ENCODE measurements at regions not wholly inside any gene's neighbourhood (a gene's known extent, or its start where the extent isn't known, plus 50 kb on each side); places are given as distances from the start of the nearest gene placed in this dataset.

- no peak overlapping the region for H3K4me3 ChIP-seq (ENCODE audit: low read depth in 1 of 3, low read length in 3 of 3)
- no peaks in the 10 kb centered on the region for H3K9me3 ChIP-seq (ENCODE audit: control insufficient read depth in 4 of 4, low read length in 3 of 4)
- TF ChIP-seq CTCF (IDR thresholded peaks at IDR 0.05; ENCODE audit: low read depth, low read length, missing input control) (no peak), SP1 (IDR thresholded peaks at IDR 0.05) (no peak), REST (IDR thresholded peaks at IDR 0.05) (no peak), MAX (IDR thresholded peaks at IDR 0.05) (no peak), FOXA1 (IDR thresholded peaks at IDR 0.05) (no peak), FOXA2 (IDR thresholded peaks at IDR 0.05) (no peak), YY1 (IDR thresholded peaks at IDR 0.05) (no peak), RXRA (IDR thresholded peaks at IDR 0.05) (no peak), NR2F2 (IDR thresholded peaks at IDR 0.05) (no peak)
- TF ChIP-seq, protein P1, sequence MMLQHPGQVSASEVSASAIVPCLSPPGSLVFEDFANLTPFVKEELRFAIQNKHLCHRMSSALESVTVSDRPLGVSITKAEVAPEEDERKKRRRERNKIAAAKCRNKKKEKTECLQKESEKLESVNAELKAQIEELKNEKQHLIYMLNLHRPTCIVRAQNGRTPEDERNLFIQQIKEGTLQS (IDR thresholded peaks at IDR 0.05): no peak
- TF ChIP-seq, protein P2, sequence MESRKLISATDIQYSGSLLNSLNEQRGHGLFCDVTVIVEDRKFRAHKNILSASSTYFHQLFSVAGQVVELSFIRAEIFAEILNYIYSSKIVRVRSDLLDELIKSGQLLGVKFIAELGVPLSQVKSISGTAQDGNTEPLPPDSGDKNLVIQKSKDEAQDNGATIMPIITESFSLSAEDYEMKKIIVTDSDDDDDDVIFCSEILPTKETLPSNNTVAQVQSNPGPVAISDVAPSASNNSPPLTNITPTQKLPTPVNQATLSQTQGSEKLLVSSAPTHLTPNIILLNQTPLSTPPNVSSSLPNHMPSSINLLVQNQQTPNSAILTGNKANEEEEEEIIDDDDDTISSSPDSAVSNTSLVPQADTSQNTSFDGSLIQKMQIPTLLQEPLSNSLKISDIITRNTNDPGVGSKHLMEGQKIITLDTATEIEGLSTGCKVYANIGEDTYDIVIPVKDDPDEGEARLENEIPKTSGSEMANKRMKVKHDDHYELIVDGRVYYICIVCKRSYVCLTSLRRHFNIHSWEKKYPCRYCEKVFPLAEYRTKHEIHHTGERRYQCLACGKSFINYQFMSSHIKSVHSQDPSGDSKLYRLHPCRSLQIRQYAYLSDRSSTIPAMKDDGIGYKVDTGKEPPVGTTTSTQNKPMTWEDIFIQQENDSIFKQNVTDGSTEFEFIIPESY (IDR thresholded peaks at IDR 0.05): no peak
- no peak overlapping the region for H3K27ac ChIP-seq (ENCODE audit: low read depth in 1 of 2, low read length in 2 of 2)
- WGBS: 53% methylated on average over 5 of the region's 5 CpGs
- no peak for DNase-seq (ENCODE audit: low spot score)
- H3K4me1 ChIP-seq (ENCODE audit: control insufficient read depth in 4 of 4, insufficient read depth in 4 of 4, low read length in 3 of 4): peaks cover 0 to 16% (median 9%) of the 10 kb centered on the region in 4 donors
- no peaks in the 10 kb centered on the region for H3K36me3 ChIP-seq (ENCODE audit: control insufficient read depth in 4 of 4, insufficient read depth in 3 of 4, low read depth in 1 of 4, low read length in 3 of 4)
- no peak overlapping the region for H3K9ac ChIP-seq (ENCODE audit: low read depth in 1 of 2, low read length in 2 of 2)
- H3K27me3 ChIP-seq (ENCODE audit: control insufficient read depth in 4 of 4, insufficient read depth in 4 of 4, low read length in 3 of 4): no peaks in the 10 kb centered on the region
Measured at GRCh38 chr13:95381212-95381527, 79.9 kb upstream of the ABCC4 start.

- Histone ChIP-seq H3K4me3 (ENCODE audit: low read depth in 1 of 3, low read length in 3 of 3) (no peak overlapping the region), H3K36me3 (ENCODE audit: control insufficient read depth in 4 of 4, insufficient read depth in 3 of 4, low read depth in 1 of 4, low read length in 3 of 4) (no peaks in the 10 kb centered on the region), H3K9me3 (ENCODE audit: control insufficient read depth in 4 of 4, low read length in 3 of 4) (no peaks in the 10 kb centered on the region), H3K27ac (ENCODE audit: low read depth in 1 of 2, low read length in 2 of 2) (no peak overlapping the region), H3K9ac (ENCODE audit: low read depth in 1 of 2, low read length in 2 of 2) (no peak overlapping the region), H3K27me3 (ENCODE audit: control insufficient read depth in 4 of 4, insufficient read depth in 4 of 4, low read length in 3 of 4) (no peaks in the 10 kb centered on the region), H3K4me1 (ENCODE audit: control insufficient read depth in 4 of 4, insufficient read depth in 4 of 4, low read length in 3 of 4) (peaks cover 0 to 16% (median 9%) of the 10 kb centered on the region in 4 donors)
- WGBS: 89% methylated on average over 2 of the region's 2 CpGs
- no peak for DNase-seq (ENCODE audit: low spot score)
- TF ChIP-seq CTCF (IDR thresholded peaks at IDR 0.05; ENCODE audit: low read depth, low read length, missing input control) (no peak), YY1 (IDR thresholded peaks at IDR 0.05) (no peak), MAX (IDR thresholded peaks at IDR 0.05) (no peak), GABPA (IDR thresholded peaks at IDR 0.05 in 1 of 2, conservative IDR thresholded peaks at IDR 0.05 in 1 of 2) (no peak), TAF1 (conservative IDR thresholded peaks at IDR 0.05) (no peak), REST (IDR thresholded peaks at IDR 0.05) (no peak), NR2F2 (IDR thresholded peaks at IDR 0.05) (no peak), JUND (IDR thresholded peaks at IDR 0.05) (no peak), RAD21 (IDR thresholded peaks at IDR 0.05) (no peak), RXRA (IDR thresholded peaks at IDR 0.05) (no peak)
- TF ChIP-seq, protein P2 (IDR thresholded peaks at IDR 0.05): no peak
Measured at GRCh38 chr13:95382411-95382810, 81.2 kb upstream of the ABCC4 start.

Measured in liver (tissue), 8 donors.